Gastroesophageal sphincter (tissue), 3 donors: ENCODE measurements at regions not wholly inside any gene's neighbourhood (a gene's known extent, or its start where the extent isn't known, plus 50 kb on each side); places are given as distances from the start of the nearest gene placed in this dataset.

Source experiments
- POLR2A ChIP-seq, 2 donors: fragments of 450-650 bp; IDR thresholded peaks; one replicate each; pipeline ENCODE4 v1.6.1; 2017; ENCODE audit warnings: antibody characterized with exemption in 2 of 2, mild to moderate bottlenecking in 2 of 2, moderate library complexity in 1 of 2
- TF ChIP-seq, protein P1 (sequence below), 4 experiments: fragments of 200-600 bp in 2 of 4; fragments of 450-650 bp in 2 of 4; sonication (generic) in 1 of 4; IDR thresholded peaks; one replicate each; pipeline ENCODE4 v1.5.1; 2017 to 2019; ENCODE audit warnings: antibody characterized with exemption in 4 of 4, mild to moderate bottlenecking in 2 of 4, moderate library complexity in 2 of 4

DNA sequence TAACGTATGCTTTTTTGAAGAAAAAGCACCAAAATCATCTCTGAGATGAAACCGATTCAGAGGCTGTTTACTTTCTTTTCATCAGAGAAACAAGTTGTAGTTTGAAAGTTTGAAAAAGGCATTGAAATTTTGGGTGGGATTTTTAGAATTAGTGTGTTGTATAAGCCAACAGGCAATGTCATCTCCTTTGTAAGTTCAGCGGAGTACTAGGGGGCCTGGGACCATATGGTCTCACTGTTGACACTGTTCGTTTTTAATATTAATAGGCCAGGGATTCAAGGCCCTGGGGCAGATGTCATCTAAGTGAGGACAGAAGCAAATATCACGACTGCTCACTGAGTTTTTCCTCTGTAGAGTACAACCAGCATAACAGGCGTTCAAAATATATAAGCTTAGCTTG is 256.2 kb upstream of the RARB start:
- TF ChIP-seq, protein P1, sequence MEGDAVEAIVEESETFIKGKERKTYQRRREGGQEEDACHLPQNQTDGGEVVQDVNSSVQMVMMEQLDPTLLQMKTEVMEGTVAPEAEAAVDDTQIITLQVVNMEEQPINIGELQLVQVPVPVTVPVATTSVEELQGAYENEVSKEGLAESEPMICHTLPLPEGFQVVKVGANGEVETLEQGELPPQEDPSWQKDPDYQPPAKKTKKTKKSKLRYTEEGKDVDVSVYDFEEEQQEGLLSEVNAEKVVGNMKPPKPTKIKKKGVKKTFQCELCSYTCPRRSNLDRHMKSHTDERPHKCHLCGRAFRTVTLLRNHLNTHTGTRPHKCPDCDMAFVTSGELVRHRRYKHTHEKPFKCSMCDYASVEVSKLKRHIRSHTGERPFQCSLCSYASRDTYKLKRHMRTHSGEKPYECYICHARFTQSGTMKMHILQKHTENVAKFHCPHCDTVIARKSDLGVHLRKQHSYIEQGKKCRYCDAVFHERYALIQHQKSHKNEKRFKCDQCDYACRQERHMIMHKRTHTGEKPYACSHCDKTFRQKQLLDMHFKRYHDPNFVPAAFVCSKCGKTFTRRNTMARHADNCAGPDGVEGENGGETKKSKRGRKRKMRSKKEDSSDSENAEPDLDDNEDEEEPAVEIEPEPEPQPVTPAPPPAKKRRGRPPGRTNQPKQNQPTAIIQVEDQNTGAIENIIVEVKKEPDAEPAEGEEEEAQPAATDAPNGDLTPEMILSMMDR (IDR thresholded peaks at IDR 0.05), result no peak
- TF ChIP-seq POLR2A (IDR thresholded peaks at IDR 0.05), result no peak
